MCF 10A (cell line): ENCODE measurements at regions not wholly inside any gene's neighbourhood (a gene's known extent, or its start where the extent isn't known, plus 50 kb on each side); places are given as distances from the start of the nearest gene placed in this dataset.

Experiments used
- BruUV-seq: library from RNA; stranded (reverse); fragments of 400-500 nt; replicated peaks from 2 replicates; lab custom pipeline; 2021; lab: Mats Ljungman, UMichigan
- CTCF ChIA-PET: fragments of 300-600 bp; sonication (Branson Sonifier 250); formaldehyde crosslinking; extraction: SDS; loops from one replicate; lab custom pipeline; 2021; ENCODE audit warnings: antibody characterized with exemption, inconsistent platforms; lab: Yijun Ruan, JAX
- POLR2A ChIA-PET: fragments of 300-600, 350-650 bp; sonication (Branson Sonifier 250); formaldehyde crosslinking; extraction: SDS; loops from one replicate; lab custom pipeline; 2020; ENCODE audit warnings: antibody characterized with exemption, inconsistent platforms; lab: Yijun Ruan, JAX
- DNase-seq: peaks from one replicate; pipeline ENCODE4 v3.0.0-alpha.2; 2018; ENCODE audit not compliant: unreplicated experiment
- H3K27ac Mint-ChIP-seq: one replicate; pipeline ENCODE4 v1.8.0; 2022; ENCODE audit warnings: mild to moderate bottlenecking, low read depth, mixed read lengths; ENCODE audit not compliant: unreplicated experiment
- H3K27me3 Mint-ChIP-seq: one replicate; pipeline ENCODE4 v1.8.0; 2022; ENCODE audit warnings: mixed read lengths; ENCODE audit not compliant: insufficient read depth, unreplicated experiment
- H3K36me3 Mint-ChIP-seq: one replicate; pipeline ENCODE4 v1.8.0; 2022; ENCODE audit warnings: mild to moderate bottlenecking, moderate library complexity, mixed read lengths; ENCODE audit not compliant: insufficient read depth, unreplicated experiment
- H3K4me1 Mint-ChIP-seq: one replicate; pipeline ENCODE4 v1.8.0; 2022; ENCODE audit warnings: mixed read lengths; ENCODE audit not compliant: insufficient read depth, unreplicated experiment
- H3K4me3 Mint-ChIP-seq: one replicate; pipeline ENCODE4 v1.8.0; 2022; ENCODE audit warnings: mild to moderate bottlenecking, moderate library complexity, mixed read lengths; ENCODE audit not compliant: unreplicated experiment
- H3K9me3 Mint-ChIP-seq: one replicate; pipeline ENCODE4 v1.8.0; 2022; ENCODE audit warnings: mixed read lengths; ENCODE audit not compliant: unreplicated experiment
- CTCF ChIP-seq: fragments of 200-600 bp; IDR thresholded peaks from one replicate; pipeline ENCODE4 v1.8.0; 2022; ENCODE audit warnings: antibody characterized with exemption, mild to moderate bottlenecking; ENCODE audit not compliant: unreplicated experiment
- intact Hi-C: fragments of 100-400 bp; cut with micrococcal nuclease; formaldehyde crosslinking; loops from 2 replicates; pipeline ENCODE4 v1.14.1; 2022

- no peak for DNase-seq
- no TSS peak for BruUV-seq
- H3K27ac Mint-ChIP-seq: peak overlapping the region; percentile 83
- H3K36me3 Mint-ChIP-seq: no peaks in the 10 kb centered on the region
- intact Hi-C loops: no loop called here
- no peaks in the 10 kb centered on the region for H3K27me3 Mint-ChIP-seq
- ChIA-PET CTCF (interaction anchor here (0.6 to 1.5 kb wide), 8 partner anchors 12 to 666 kb away, joined by 3 to 6 read pairs (median 4); no protein-coding TSS in a partner anchor), POLR2A (interaction anchor here (0.6 to 1.3 kb wide), 4 partner anchors 11 to 108 kb away, joined by 3 read pairs; no protein-coding TSS in a partner anchor)
- peaks cover 17% of the 10 kb centered on the region for H3K4me1 Mint-ChIP-seq
- TF ChIP-seq CTCF: no peak
- H3K4me3 Mint-ChIP-seq: no peak overlapping the region
- no peaks in the 10 kb centered on the region for H3K9me3 Mint-ChIP-seq
These were observed 361.6 kb downstream of the COG6 start for GRCh38 chr13:40016953-40017660.

GRCh38 chr13:40017662-40018262 is 362.3 kb downstream of the COG6 start:
- Mint-ChIP-seq H3K4me1 (peaks cover 17% of the 10 kb centered on the region), H3K9me3 (no peaks in the 10 kb centered on the region), H3K27me3 (no peaks in the 10 kb centered on the region), H3K27ac (no peak overlapping the region), H3K36me3 (no peaks in the 10 kb centered on the region), H3K4me3 (no peak overlapping the region)
- no TSS peak for BruUV-seq
- ChIA-PET CTCF (interaction anchor here (0.6 to 1.4 kb wide), 6 partner anchors 11 to 665 kb away, joined by 3 to 6 read pairs (median 4); no protein-coding TSS in a partner anchor), POLR2A (no interaction called here)
- intact Hi-C loops: no loop called here
- DNase-seq: no peak
- TF ChIP-seq CTCF: no peak

GRCh38 chr13:40023595-40024203 is 368.2 kb downstream of the COG6 start:
- CTCF ChIA-PET: no interaction called here
- Mint-ChIP-seq H3K27ac (peak overlapping the region; percentile 49), H3K4me1 (peaks cover 18% of the 10 kb centered on the region), H3K27me3 (no peaks in the 10 kb centered on the region), H3K9me3 (no peaks in the 10 kb centered on the region), H3K36me3 (no peaks in the 10 kb centered on the region), H3K4me3 (no peak overlapping the region)
- intact Hi-C loops: no loop called here
- POLR2A ChIA-PET: interaction anchor here (1.0 kb wide), 1 partner anchor 36 kb away, joined by 3 read pairs; no protein-coding TSS in a partner anchor
- no peak for TF ChIP-seq CTCF
- DNase-seq: no peak
- BruUV-seq: no TSS peak
